ENCODE measurements at regions not wholly inside any gene's neighbourhood (a gene's known extent, or its start where the extent isn't known, plus 50 kb on each side); places are given as distances from the start of the nearest gene placed in this dataset.

GRCh38 chr1:213669964-213670691 is 317.6 kb upstream of the PROX1 start:
- TF ChIP-seq POLR2AphosphoS5 (IDR thresholded peaks at IDR 0.05): no peak
- TF ChIP-seq CTCF (IDR thresholded peaks at IDR 0.05): no peak
- no peak for TF ChIP-seq POLR2A (IDR thresholded peaks at IDR 0.05)
- no peak for TF ChIP-seq EP300 (IDR thresholded peaks at IDR 0.05; ENCODE audit: low read depth)
